Neural cell (in vitro differentiated cells): ENCODE measurements at regions not wholly inside any gene's neighbourhood (a gene's known extent, or its start where the extent isn't known, plus 50 kb on each side); places are given as distances from the start of the nearest gene placed in this dataset.

Source experiments
- EP300 ChIP-seq: fragments of 450-650 bp; conservative IDR thresholded peaks from 2 replicates; pipeline ENCODE4 v1.6.1; 2014; ENCODE audit warnings: antibody characterized with exemption, mild to moderate bottlenecking, moderate library complexity; ENCODE audit not compliant: poor library complexity, severe bottlenecking
- EZH2 ChIP-seq: fragments of 200-600, 300-800 bp; shearing (Covaris generic), sonication (generic); IDR thresholded peaks from 2 replicates; pipeline ENCODE4 v1.6.1; 2014; ENCODE audit warnings: antibody characterized with exemption, low read length, borderline replicate concordance, mild to moderate bottlenecking; ENCODE audit not compliant: insufficient read depth, poor library complexity, severe bottlenecking
- MXI1 ChIP-seq: fragments of 450-650 bp; conservative IDR thresholded peaks from 2 replicates; pipeline ENCODE4 v1.6.1; 2014; ENCODE audit warnings: antibody characterized with exemption, mild to moderate bottlenecking; ENCODE audit not compliant: poor library complexity, severe bottlenecking
- POLR2AphosphoS5 ChIP-seq: IDR thresholded peaks from 2 replicates; pipeline ENCODE4 v1.6.1; 2012
- RAD21 ChIP-seq: fragments of 450-650 bp; conservative IDR thresholded peaks from 2 replicates; pipeline ENCODE4 v1.6.1; 2014; ENCODE audit warnings: antibody characterized with exemption, mild to moderate bottlenecking, moderate library complexity
- REST ChIP-seq: IDR thresholded peaks from 2 replicates; pipeline ENCODE4 v1.6.1; 2012; ENCODE audit warnings: borderline replicate concordance
- SMC3 ChIP-seq: fragments of 450-650 bp; conservative IDR thresholded peaks from 2 replicates; pipeline ENCODE4 v1.6.1; 2014; ENCODE audit warnings: antibody characterized with exemption, mild to moderate bottlenecking, moderate library complexity; ENCODE audit not compliant: poor library complexity
- TAF1 ChIP-seq: IDR thresholded peaks from 2 replicates; pipeline ENCODE4 v1.6.1; 2012; ENCODE audit warnings: low read depth
- TF ChIP-seq, protein P1 (sequence below): fragments of 450-650 bp; IDR thresholded peaks from 2 replicates; pipeline ENCODE4 v1.5.1; 2014; ENCODE audit warnings: antibody characterized with exemption, mild to moderate bottlenecking, moderate library complexity; ENCODE audit not compliant: poor library complexity, severe bottlenecking

GRCh38 chr4:147310312-147310711 is 170.6 kb upstream of the EDNRA start:
- no peak for TF ChIP-seq POLR2AphosphoS5
- TF ChIP-seq, protein P1, sequence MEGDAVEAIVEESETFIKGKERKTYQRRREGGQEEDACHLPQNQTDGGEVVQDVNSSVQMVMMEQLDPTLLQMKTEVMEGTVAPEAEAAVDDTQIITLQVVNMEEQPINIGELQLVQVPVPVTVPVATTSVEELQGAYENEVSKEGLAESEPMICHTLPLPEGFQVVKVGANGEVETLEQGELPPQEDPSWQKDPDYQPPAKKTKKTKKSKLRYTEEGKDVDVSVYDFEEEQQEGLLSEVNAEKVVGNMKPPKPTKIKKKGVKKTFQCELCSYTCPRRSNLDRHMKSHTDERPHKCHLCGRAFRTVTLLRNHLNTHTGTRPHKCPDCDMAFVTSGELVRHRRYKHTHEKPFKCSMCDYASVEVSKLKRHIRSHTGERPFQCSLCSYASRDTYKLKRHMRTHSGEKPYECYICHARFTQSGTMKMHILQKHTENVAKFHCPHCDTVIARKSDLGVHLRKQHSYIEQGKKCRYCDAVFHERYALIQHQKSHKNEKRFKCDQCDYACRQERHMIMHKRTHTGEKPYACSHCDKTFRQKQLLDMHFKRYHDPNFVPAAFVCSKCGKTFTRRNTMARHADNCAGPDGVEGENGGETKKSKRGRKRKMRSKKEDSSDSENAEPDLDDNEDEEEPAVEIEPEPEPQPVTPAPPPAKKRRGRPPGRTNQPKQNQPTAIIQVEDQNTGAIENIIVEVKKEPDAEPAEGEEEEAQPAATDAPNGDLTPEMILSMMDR, result no peak
- TF ChIP-seq REST, result no peak
- no peak for TF ChIP-seq TAF1
- no peak for TF ChIP-seq SMC3
- TF ChIP-seq EP300, result no peak
- no peak for TF ChIP-seq RAD21
- TF ChIP-seq EZH2, result no peak
- TF ChIP-seq MXI1, result no peak
